SK-N-SH (cell line): ENCODE measurements at regions not wholly inside any gene's neighbourhood (a gene's known extent, or its start where the extent isn't known, plus 50 kb on each side); places are given as distances from the start of the nearest gene placed in this dataset.

Experiments
- CTCF ChIP-seq: fragments of 200-600 bp; sonication (generic); IDR thresholded peaks from 2 replicates; pipeline ENCODE4 v1.6.1; 2017; ENCODE audit warnings: antibody characterized with exemption, mild to moderate bottlenecking, moderate library complexity
- FOXM1 ChIP-seq: IDR thresholded peaks from 2 replicates; pipeline ENCODE4 v1.4.0; 2012; ENCODE audit warnings: low read depth, mild to moderate bottlenecking
- RFX5 ChIP-seq: IDR thresholded peaks from 2 replicates; pipeline ENCODE4 v1.6.1; 2012; ENCODE audit warnings: mild to moderate bottlenecking, improper control_type of control experiment, low read length
- TEAD4 ChIP-seq: IDR thresholded peaks from 2 replicates; pipeline ENCODE4 v1.4.0; 2012; ENCODE audit warnings: mild to moderate bottlenecking, borderline replicate concordance; ENCODE audit not compliant: insufficient read depth
- TF ChIP-seq, protein P1 (sequence below): IDR thresholded peaks from 2 replicates; pipeline ENCODE4 v1.6.1; 2012; ENCODE audit warnings: mild to moderate bottlenecking, low read depth, low read length, moderate library complexity
- TF ChIP-seq, protein P2 (sequence below): fragments of 150-350 bp; IDR thresholded peaks from 2 replicates; pipeline ENCODE4 v1.6.1; 2017; ENCODE audit warnings: antibody characterized with exemption, low read length, low read depth, borderline replicate concordance

GRCh38 chr5:115461093-115461492 is 83.5 kb downstream of the FEM1C start:
- TF ChIP-seq TEAD4 = no peak
- TF ChIP-seq, protein P1, sequence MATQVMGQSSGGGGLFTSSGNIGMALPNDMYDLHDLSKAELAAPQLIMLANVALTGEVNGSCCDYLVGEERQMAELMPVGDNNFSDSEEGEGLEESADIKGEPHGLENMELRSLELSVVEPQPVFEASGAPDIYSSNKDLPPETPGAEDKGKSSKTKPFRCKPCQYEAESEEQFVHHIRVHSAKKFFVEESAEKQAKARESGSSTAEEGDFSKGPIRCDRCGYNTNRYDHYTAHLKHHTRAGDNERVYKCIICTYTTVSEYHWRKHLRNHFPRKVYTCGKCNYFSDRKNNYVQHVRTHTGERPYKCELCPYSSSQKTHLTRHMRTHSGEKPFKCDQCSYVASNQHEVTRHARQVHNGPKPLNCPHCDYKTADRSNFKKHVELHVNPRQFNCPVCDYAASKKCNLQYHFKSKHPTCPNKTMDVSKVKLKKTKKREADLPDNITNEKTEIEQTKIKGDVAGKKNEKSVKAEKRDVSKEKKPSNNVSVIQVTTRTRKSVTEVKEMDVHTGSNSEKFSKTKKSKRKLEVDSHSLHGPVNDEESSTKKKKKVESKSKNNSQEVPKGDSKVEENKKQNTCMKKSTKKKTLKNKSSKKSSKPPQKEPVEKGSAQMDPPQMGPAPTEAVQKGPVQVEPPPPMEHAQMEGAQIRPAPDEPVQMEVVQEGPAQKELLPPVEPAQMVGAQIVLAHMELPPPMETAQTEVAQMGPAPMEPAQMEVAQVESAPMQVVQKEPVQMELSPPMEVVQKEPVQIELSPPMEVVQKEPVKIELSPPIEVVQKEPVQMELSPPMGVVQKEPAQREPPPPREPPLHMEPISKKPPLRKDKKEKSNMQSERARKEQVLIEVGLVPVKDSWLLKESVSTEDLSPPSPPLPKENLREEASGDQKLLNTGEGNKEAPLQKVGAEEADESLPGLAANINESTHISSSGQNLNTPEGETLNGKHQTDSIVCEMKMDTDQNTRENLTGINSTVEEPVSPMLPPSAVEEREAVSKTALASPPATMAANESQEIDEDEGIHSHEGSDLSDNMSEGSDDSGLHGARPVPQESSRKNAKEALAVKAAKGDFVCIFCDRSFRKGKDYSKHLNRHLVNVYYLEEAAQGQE = no peak
- no peak for TF ChIP-seq CTCF
- TF ChIP-seq, protein P2, sequence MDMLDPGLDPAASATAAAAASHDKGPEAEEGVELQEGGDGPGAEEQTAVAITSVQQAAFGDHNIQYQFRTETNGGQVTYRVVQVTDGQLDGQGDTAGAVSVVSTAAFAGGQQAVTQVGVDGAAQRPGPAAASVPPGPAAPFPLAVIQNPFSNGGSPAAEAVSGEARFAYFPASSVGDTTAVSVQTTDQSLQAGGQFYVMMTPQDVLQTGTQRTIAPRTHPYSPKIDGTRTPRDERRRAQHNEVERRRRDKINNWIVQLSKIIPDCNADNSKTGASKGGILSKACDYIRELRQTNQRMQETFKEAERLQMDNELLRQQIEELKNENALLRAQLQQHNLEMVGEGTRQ = no peak
- no peak for TF ChIP-seq RFX5
- no peak for TF ChIP-seq FOXM1
